CD14-positive monocyte (primary cell): ENCODE measurements at regions not wholly inside any gene's neighbourhood (a gene's known extent, or its start where the extent isn't known, plus 50 kb on each side); places are given as distances from the start of the nearest gene placed in this dataset.

ENCODE experiments used
- DNase-seq, 3 donors: peaks; one replicate each; pipeline ENCODE4 v3.0.0-alpha.2; 2011 to 2022
- H2AFZ ChIP-seq: 2 replicates; pipeline ENCODE4 v1.6.0; 2012; ENCODE audit warnings: mild to moderate bottlenecking, low read depth, low read length, inconsistent platforms; ENCODE audit not compliant: insufficient read depth, poor library complexity, severe bottlenecking
- H3K27ac ChIP-seq, 2 donors: 1 replicate in 1 of 2; 2 replicates in 1 of 2; pipeline ENCODE4 v1.5.1; 2012 to 2013; ENCODE audit warnings: low read length in 2 of 2, control low read depth in 1 of 2, inconsistent platforms in 1 of 2, low read depth in 1 of 2, mild to moderate bottlenecking in 1 of 2
- H3K27me3 ChIP-seq, 2 donors: one replicate each; pipeline versions ENCODE4 v1.6.0 to v1.6.1; 2011 to 2013; ENCODE audit warnings: low read length in 2 of 2; ENCODE audit not compliant: control insufficient read depth in 2 of 2, insufficient read depth in 2 of 2
- H3K36me3 ChIP-seq, 2 donors: replicated peaks in 1 of 2; 1 replicate in 1 of 2; 2 replicates in 1 of 2; pipeline versions ENCODE4 v1.5.1 to v1.6.1; 2012 to 2013; ENCODE audit warnings: low read length in 2 of 2, control low read depth in 1 of 2, inconsistent platforms in 1 of 2, mild to moderate bottlenecking in 1 of 2; ENCODE audit not compliant: insufficient read depth in 2 of 2, control insufficient read depth in 1 of 2
- H3K4me1 ChIP-seq, 2 donors: 1 replicate in 1 of 2; 2 replicates in 1 of 2; pipeline versions ENCODE4 v1.5.1 to v1.6.1; 2012 to 2013; ENCODE audit warnings: low read length in 2 of 2, control low read depth in 1 of 2, inconsistent platforms in 1 of 2, mild to moderate bottlenecking in 1 of 2, moderate library complexity in 1 of 2; ENCODE audit not compliant: insufficient read depth in 2 of 2, control insufficient read depth in 1 of 2
- H3K4me2 ChIP-seq: replicated peaks from 2 replicates; pipeline ENCODE3; 2012; ENCODE audit warnings: low read length, moderate library complexity, mild to moderate bottlenecking; ENCODE audit not compliant: poor library complexity, severe bottlenecking; ENCODE audit errors: extremely low read depth
- H3K4me3 ChIP-seq, 3 experiments: fragments of 200-600 bp in 1 of 3; sonication (generic) in 1 of 3; replicated peaks in 1 of 3; 1 replicate in 2 of 3; 2 replicates in 1 of 3; pipeline ENCODE4 v1.5.1; 2011 to 2013; ENCODE audit warnings: low read length in 3 of 3, mild to moderate bottlenecking in 3 of 3, control low read depth in 2 of 3, low read depth in 2 of 3, inconsistent platforms in 1 of 3, moderate library complexity in 1 of 3
- H3K79me2 ChIP-seq: 2 replicates; pipeline ENCODE4 v1.6.0; 2012; ENCODE audit warnings: mild to moderate bottlenecking, control low read depth, inconsistent platforms, low read length, moderate library complexity; ENCODE audit not compliant: insufficient read depth
- H3K9ac ChIP-seq: 2 replicates; pipeline ENCODE4 v1.6.0; 2017; ENCODE audit warnings: low read length, mild to moderate bottlenecking; ENCODE audit not compliant: insufficient read depth, poor library complexity, severe bottlenecking
- H3K9me3 ChIP-seq, 2 donors: replicated peaks in 1 of 2; 1 replicate in 1 of 2; 2 replicates in 1 of 2; pipeline versions ENCODE4 v1.5.1 to v1.6.1; 2012 to 2013; ENCODE audit warnings: low read length in 2 of 2, control low read depth in 1 of 2; ENCODE audit not compliant: control insufficient read depth in 1 of 2, insufficient read depth in 1 of 2
- H4K20me1 ChIP-seq: 2 replicates; pipeline ENCODE4 v1.6.0; 2012; ENCODE audit warnings: mild to moderate bottlenecking, low read length, control low read depth, moderate library complexity; ENCODE audit not compliant: insufficient read depth
- H3K27ac Mint-ChIP-seq, 7 donors: one replicate each; pipeline ENCODE4 v1.8.0; 2020; ENCODE audit warnings: mild to moderate bottlenecking in 7 of 7, mixed read lengths in 7 of 7, moderate library complexity in 6 of 7, inconsistent platforms in 2 of 7
- H3K27me3 Mint-ChIP-seq, 3 donors: one replicate each; pipeline ENCODE4 v1.8.0; 2021 to 2022; ENCODE audit warnings: low read depth in 3 of 3, mild to moderate bottlenecking in 3 of 3, mixed read lengths in 3 of 3, moderate library complexity in 3 of 3, inconsistent platforms in 1 of 3
- H3K36me3 Mint-ChIP-seq, 2 donors: one replicate each; pipeline ENCODE4 v1.8.0; 2020; ENCODE audit warnings: mixed read lengths in 2 of 2, inconsistent platforms in 1 of 2, mild to moderate bottlenecking in 1 of 2
- H3K4me1 Mint-ChIP-seq: one replicate; pipeline ENCODE4 v1.8.0; 2020; ENCODE audit warnings: mild to moderate bottlenecking, mixed read lengths
- H3K4me3 Mint-ChIP-seq, 2 donors: one replicate each; pipeline ENCODE4 v1.8.0; 2020; ENCODE audit warnings: mild to moderate bottlenecking in 2 of 2, mixed read lengths in 2 of 2, moderate library complexity in 1 of 2
- H3K9me3 Mint-ChIP-seq, 7 donors: one replicate each; pipeline ENCODE4 v1.8.0; 2020 to 2022; ENCODE audit warnings: mixed read lengths in 7 of 7, mild to moderate bottlenecking in 6 of 7, moderate library complexity in 6 of 7, inconsistent platforms in 2 of 7
- CTCF ChIP-seq: fragments of 200-600 bp; IDR thresholded peaks from one replicate; pipeline ENCODE4 v1.8.0; 2022; ENCODE audit warnings: antibody characterized with exemption, mild to moderate bottlenecking
- WGBS: methylation state at CpG from one replicate; pipeline ENCODE4 v1.1.5; 2013; ENCODE audit warnings: missing lambda C conversion rate; ENCODE audit not compliant: insufficient coverage; 5-methylcytosine and 5-hydroxymethylcytosine counted together
- intact Hi-C, 2 donors: fragments of 100-400 bp; cut with micrococcal nuclease; formaldehyde crosslinking; loops; one replicate each; pipeline versions ENCODE4 v1.15.0 to v1.15.1; 2023

DNA sequence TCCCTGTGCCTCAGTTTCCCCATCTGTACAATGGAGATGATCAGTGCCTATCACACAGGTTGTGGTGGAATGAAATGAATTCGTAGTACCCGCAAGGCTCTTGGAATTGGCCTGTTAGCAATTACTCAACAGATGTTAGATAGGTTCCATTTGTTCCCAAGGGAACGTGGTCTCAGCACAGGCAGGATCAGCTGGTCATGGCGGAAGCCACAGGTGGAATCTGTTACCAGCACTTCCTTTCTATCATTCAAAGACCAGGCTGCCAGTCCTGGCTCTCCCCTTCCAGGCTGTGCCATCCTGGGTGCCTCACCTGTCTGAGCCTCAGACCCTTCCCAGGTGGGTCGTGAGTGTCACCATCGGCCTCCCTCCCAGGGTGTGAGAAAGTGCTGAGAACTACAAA is 61.5 kb downstream of the FBXO2 start:
- H3K27ac ChIP-seq, result no peak overlapping the region
- no peaks in the 10 kb centered on the region for H3K4me1 Mint-ChIP-seq
- no peaks in the 10 kb centered on the region for H3K4me1 ChIP-seq
- H3K27me3 ChIP-seq, result no peaks in the 10 kb centered on the region
- H3K36me3 Mint-ChIP-seq, result no peaks in the 10 kb centered on the region
- no peak overlapping the region for H2AFZ ChIP-seq
- no peaks in the 10 kb centered on the region for H3K36me3 ChIP-seq
- H3K9me3 ChIP-seq, result no peaks in the 10 kb centered on the region
- no peaks in the 10 kb centered on the region for H3K79me2 ChIP-seq
- H3K27me3 Mint-ChIP-seq, result peaks cover 1 to 20% (median 9%) of the 10 kb centered on the region in 3 donors
- H3K4me2 ChIP-seq, result no peak overlapping the region
- WGBS, result 74% methylated on average over 4 of the region's 6 CpGs
- no peak for TF ChIP-seq CTCF
- intact Hi-C loops, result no loop called here
- no peak for DNase-seq
- H3K27ac Mint-ChIP-seq, result no peak overlapping the region
- no peak overlapping the region for H3K4me3 ChIP-seq
- H4K20me1 ChIP-seq, result no peaks in the 10 kb centered on the region
- H3K4me3 Mint-ChIP-seq, result no peak overlapping the region
- H3K9me3 Mint-ChIP-seq, result peaks cover 0 to 5% (median 2%) of the 10 kb centered on the region in 7 donors
- no peak overlapping the region for H3K9ac ChIP-seq

GRCh38 chr1:11590395-11590794 is 63.8 kb downstream of the FBXO2 start:
- H3K9me3 Mint-ChIP-seq, result peaks cover 0 to 5% (median 2%) of the 10 kb centered on the region in 7 donors
- Histone ChIP-seq H3K27ac (no peak overlapping the region), H3K9ac (no peak overlapping the region), H3K27me3 (no peaks in the 10 kb centered on the region), H3K4me3 (no peak overlapping the region), H3K4me2 (no peak overlapping the region), H3K9me3 (no peaks in the 10 kb centered on the region), H2AFZ (no peak overlapping the region), H3K36me3 (no peaks in the 10 kb centered on the region), H3K79me2 (no peaks in the 10 kb centered on the region), H4K20me1 (no peaks in the 10 kb centered on the region), H3K4me1 (no peaks in the 10 kb centered on the region)
- no peaks in the 10 kb centered on the region for H3K4me1 Mint-ChIP-seq
- no peak for DNase-seq
- no peak for TF ChIP-seq CTCF
- H3K4me3 Mint-ChIP-seq, result no peak overlapping the region
- no peaks in the 10 kb centered on the region for H3K36me3 Mint-ChIP-seq
- WGBS, result 100% methylated on average over 1 of the region's 3 CpGs
- intact Hi-C loops, result no loop called here
- no peak overlapping the region for H3K27ac Mint-ChIP-seq
- H3K27me3 Mint-ChIP-seq, result peaks cover 2 to 24% (median 11%) of the 10 kb centered on the region in 3 donors
